GM18909 (cell line): ENCODE measurements at regions not wholly inside any gene's neighbourhood (a gene's known extent, or its start where the extent isn't known, plus 50 kb on each side); places are given as distances from the start of the nearest gene placed in this dataset.
"Not testable (repeated sequence)": the region's sequence is repeated elsewhere in the genome, so short reads cannot be mapped to it uniquely, and the experiment has no call there.

ENCODE experiments used
- ATAC-seq: cut with Tn5 transposase; IDR thresholded peaks from one replicate; pipeline ENCODE4 v1.9.1; 2021; ENCODE audit warnings: mild to moderate bottlenecking; ENCODE audit not compliant: unreplicated experiment, poor library complexity

GRCh38 chr4:129248621-129249020 lies 152.7 kb downstream of the C4orf33 start:
- no peak for ATAC-seq

- no peak for ATAC-seq
Observed at GRCh38 chr4:129254126-129254525, 158.2 kb downstream of the C4orf33 start.

- no peak for ATAC-seq
Observed at GRCh38 chr4:129254526-129254925, 158.6 kb downstream of the C4orf33 start.

- ATAC-seq: no peak
Observed at GRCh38 chr4:129261584-129261983, 165.6 kb downstream of the C4orf33 start.

GRCh38 chr4:129264008-129264657 lies 168.2 kb downstream of the C4orf33 start:
- peak; percentile 98 for ATAC-seq

- ATAC-seq: no peak
Observed at GRCh38 chr4:129278868-129279267, 182.9 kb downstream of the C4orf33 start.

GRCh38 chr4:129282293-129282692 lies 186.3 kb downstream of the C4orf33 start:
- no peak for ATAC-seq

- ATAC-seq: not testable (repeated sequence)
Observed at GRCh38 chr4:129292194-129292593, 196.2 kb downstream of the C4orf33 start.

GRCh38 chr4:129314781-129315180 lies 218.8 kb downstream of the C4orf33 start:
- no peak for ATAC-seq

GRCh38 chr4:129322920-129323319 lies 227.0 kb downstream of the C4orf33 start:
- no peak for ATAC-seq

GRCh38 chr4:129323658-129324057 lies 227.7 kb downstream of the C4orf33 start:
- ATAC-seq: no peak

GRCh38 chr4:129326571-129327460 lies 230.9 kb downstream of the C4orf33 start:
- no peak for ATAC-seq

- ATAC-seq: no peak
Observed at GRCh38 chr4:129327637-129328036, 231.7 kb downstream of the C4orf33 start.

- no peak for ATAC-seq
Observed at GRCh38 chr4:129328162-129328561, 232.2 kb downstream of the C4orf33 start.

- ATAC-seq: no peak
Observed at GRCh38 chr4:129334136-129334535, 238.2 kb downstream of the C4orf33 start.

GRCh38 chr4:129335276-129335675 lies 239.3 kb downstream of the C4orf33 start:
- no peak for ATAC-seq

- ATAC-seq: no peak
Observed at GRCh38 chr4:129335818-129336217, 239.9 kb downstream of the C4orf33 start.

- no peak for ATAC-seq
Observed at GRCh38 chr4:129336457-129337227, 240.7 kb downstream of the C4orf33 start.

GRCh38 chr4:129337228-129337620 lies 241.3 kb downstream of the C4orf33 start:
- ATAC-seq: no peak

GRCh38 chr4:129342819-129343408 lies 247.0 kb downstream of the C4orf33 start:
- ATAC-seq: no peak
